Thyroid gland (tissue), 4 donors: ENCODE measurements at regions not wholly inside any gene's neighbourhood (a gene's known extent, or its start where the extent isn't known, plus 50 kb on each side); places are given as distances from the start of the nearest gene placed in this dataset.

ENCODE experiments used
- POLR2A ChIP-seq, 2 donors: fragments of 450-650 bp; IDR thresholded peaks; one replicate each; pipeline ENCODE4 v1.6.1; 2017; ENCODE audit warnings: antibody characterized with exemption in 2 of 2, mild to moderate bottlenecking in 2 of 2, moderate library complexity in 1 of 2
- TF ChIP-seq, protein P1 (sequence below), 6 experiments: fragments of 200-600 bp in 3 of 6; fragments of 450-650 bp in 3 of 6; sonication (generic) in 3 of 6; IDR thresholded peaks; one replicate each; pipeline ENCODE4 v1.5.1; 2016 to 2019; ENCODE audit warnings: antibody characterized with exemption in 6 of 6, mild to moderate bottlenecking in 2 of 6, inconsistent platforms in 1 of 6, moderate library complexity in 1 of 6

DNA sequence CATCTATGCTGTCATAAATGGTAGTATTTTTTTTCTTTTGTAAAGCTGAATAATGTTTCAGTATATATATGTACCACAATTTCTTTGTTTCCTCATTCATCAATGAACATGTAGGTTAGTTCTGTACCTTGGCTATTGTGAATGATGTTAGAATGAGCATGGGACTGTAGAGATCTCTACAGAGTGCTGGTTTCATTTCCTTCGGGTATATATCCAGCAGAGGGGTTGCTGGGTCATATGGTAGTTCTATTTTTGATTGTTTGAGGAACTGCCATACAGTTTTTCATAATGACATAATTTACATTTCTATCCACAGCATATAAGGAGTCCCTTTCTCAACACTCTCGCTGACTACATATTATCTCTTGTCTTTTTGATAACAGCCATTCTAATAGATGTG is 243.5 kb downstream of the CDH7 start:
- TF ChIP-seq, protein P1, sequence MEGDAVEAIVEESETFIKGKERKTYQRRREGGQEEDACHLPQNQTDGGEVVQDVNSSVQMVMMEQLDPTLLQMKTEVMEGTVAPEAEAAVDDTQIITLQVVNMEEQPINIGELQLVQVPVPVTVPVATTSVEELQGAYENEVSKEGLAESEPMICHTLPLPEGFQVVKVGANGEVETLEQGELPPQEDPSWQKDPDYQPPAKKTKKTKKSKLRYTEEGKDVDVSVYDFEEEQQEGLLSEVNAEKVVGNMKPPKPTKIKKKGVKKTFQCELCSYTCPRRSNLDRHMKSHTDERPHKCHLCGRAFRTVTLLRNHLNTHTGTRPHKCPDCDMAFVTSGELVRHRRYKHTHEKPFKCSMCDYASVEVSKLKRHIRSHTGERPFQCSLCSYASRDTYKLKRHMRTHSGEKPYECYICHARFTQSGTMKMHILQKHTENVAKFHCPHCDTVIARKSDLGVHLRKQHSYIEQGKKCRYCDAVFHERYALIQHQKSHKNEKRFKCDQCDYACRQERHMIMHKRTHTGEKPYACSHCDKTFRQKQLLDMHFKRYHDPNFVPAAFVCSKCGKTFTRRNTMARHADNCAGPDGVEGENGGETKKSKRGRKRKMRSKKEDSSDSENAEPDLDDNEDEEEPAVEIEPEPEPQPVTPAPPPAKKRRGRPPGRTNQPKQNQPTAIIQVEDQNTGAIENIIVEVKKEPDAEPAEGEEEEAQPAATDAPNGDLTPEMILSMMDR (IDR thresholded peaks at IDR 0.05): no peak
- no peak for TF ChIP-seq POLR2A (IDR thresholded peaks at IDR 0.05)
